DOHH2 (cell line): ENCODE measurements at regions not wholly inside any gene's neighbourhood (a gene's known extent, or its start where the extent isn't known, plus 50 kb on each side); places are given as distances from the start of the nearest gene placed in this dataset.

Experiments used
- EZH2phosphoT487 ChIP-seq: fragments of 200-600 bp; sonication (generic); IDR thresholded peaks from 2 replicates; pipeline ENCODE4 v1.6.1; 2017; ENCODE audit warnings: borderline replicate concordance, mild to moderate bottlenecking, antibody characterized with exemption, low read length, moderate library complexity, mixed read lengths
- TF ChIP-seq, protein P1 (sequence below): fragments of 200-600 bp; sonication (generic); IDR thresholded peaks from one replicate; pipeline ENCODE4 v1.5.1; 2014; ENCODE audit warnings: antibody characterized with exemption, mild to moderate bottlenecking, low read depth, low read length; ENCODE audit not compliant: poor library complexity, severe bottlenecking

DNA sequence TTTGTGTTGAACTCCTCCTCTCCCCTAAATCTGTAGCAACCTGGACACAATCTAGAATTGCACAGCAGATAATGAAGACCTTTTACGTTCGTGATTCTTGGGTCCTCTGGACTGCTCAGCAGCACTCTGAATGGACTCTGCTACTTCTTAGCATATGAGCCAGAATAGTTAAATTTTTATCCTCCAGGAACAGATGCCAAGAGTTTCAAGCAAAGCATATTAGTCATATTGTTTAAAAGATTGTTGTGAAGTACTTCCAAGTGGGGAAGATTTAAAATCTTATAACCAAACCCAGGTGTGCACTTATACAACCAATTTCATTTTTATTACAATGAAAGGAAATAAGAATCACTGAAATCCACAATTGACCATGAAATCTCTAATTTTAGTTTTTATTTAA lies 118.9 kb upstream of the EXOC2 start:
- TF ChIP-seq, protein P1, sequence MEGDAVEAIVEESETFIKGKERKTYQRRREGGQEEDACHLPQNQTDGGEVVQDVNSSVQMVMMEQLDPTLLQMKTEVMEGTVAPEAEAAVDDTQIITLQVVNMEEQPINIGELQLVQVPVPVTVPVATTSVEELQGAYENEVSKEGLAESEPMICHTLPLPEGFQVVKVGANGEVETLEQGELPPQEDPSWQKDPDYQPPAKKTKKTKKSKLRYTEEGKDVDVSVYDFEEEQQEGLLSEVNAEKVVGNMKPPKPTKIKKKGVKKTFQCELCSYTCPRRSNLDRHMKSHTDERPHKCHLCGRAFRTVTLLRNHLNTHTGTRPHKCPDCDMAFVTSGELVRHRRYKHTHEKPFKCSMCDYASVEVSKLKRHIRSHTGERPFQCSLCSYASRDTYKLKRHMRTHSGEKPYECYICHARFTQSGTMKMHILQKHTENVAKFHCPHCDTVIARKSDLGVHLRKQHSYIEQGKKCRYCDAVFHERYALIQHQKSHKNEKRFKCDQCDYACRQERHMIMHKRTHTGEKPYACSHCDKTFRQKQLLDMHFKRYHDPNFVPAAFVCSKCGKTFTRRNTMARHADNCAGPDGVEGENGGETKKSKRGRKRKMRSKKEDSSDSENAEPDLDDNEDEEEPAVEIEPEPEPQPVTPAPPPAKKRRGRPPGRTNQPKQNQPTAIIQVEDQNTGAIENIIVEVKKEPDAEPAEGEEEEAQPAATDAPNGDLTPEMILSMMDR = no peak
- TF ChIP-seq EZH2phosphoT487 = no peak
